ENCODE measurements at regions not wholly inside any gene's neighbourhood (a gene's known extent, or its start where the extent isn't known, plus 50 kb on each side); places are given as distances from the start of the nearest gene placed in this dataset.

- H3K9me3 ChIP-seq (ENCODE audit: insufficient read depth, low read length) = no peaks in the 10 kb centered on the region
These were observed 370.4 kb downstream of the ALG10 start for GRCh38 chr12:34392741-34393085.

GRCh38 chr12:34393086-34393820 lies 371.0 kb downstream of the ALG10 start:
- no peaks in the 10 kb centered on the region for H4K20me1 ChIP-seq (ENCODE audit: low read depth, low read length)
- H2AFZ ChIP-seq (ENCODE audit: low read depth, low read length, severe bottlenecking) = no peak overlapping the region
- H3K4me2 ChIP-seq (ENCODE audit: low read depth, low read length, poor library complexity, severe bottlenecking) = no peak overlapping the region
- H3K79me2 ChIP-seq (ENCODE audit: insufficient read depth, low read length) = no peaks in the 10 kb centered on the region
- no peaks in the 10 kb centered on the region for H3K9me3 ChIP-seq (ENCODE audit: insufficient read depth, low read length)
- TF ChIP-seq CTCF (IDR thresholded peaks at IDR 0.05; ENCODE audit: insufficient read depth, low read length, poor library complexity, severe bottlenecking) = no peak
- TF ChIP-seq EZH2phosphoT487 (conservative IDR thresholded peaks at IDR 0.05; ENCODE audit: low read length) = no peak
- no peak overlapping the region for H3K27ac ChIP-seq (ENCODE audit: low read depth, low read length)
- H3K9ac ChIP-seq (ENCODE audit: low read length) = no peak overlapping the region
- H3F3A ChIP-seq (ENCODE audit: insufficient read depth) = no peaks in the 10 kb centered on the region
- no peaks in the 10 kb centered on the region for H3K27me3 ChIP-seq (ENCODE audit: low read length)
- H3K36me3 ChIP-seq (ENCODE audit: low read length) = no peaks in the 10 kb centered on the region
- H3K4me3 ChIP-seq (ENCODE audit: insufficient read depth, low read length, poor library complexity, severe bottlenecking) = no peak overlapping the region
- H3K9me2 ChIP-seq (replicated peaks; ENCODE audit: insufficient read depth, low read length) = no peaks in the 10 kb centered on the region

More at GRCh38 chr12:34392741-34393085, 370.4 kb downstream of the ALG10 start:
- Histone ChIP-seq H3K79me2 (ENCODE audit: insufficient read depth, low read length) (no peaks in the 10 kb centered on the region), H3F3A (ENCODE audit: insufficient read depth) (no peaks in the 10 kb centered on the region), H3K9me2 (replicated peaks; ENCODE audit: insufficient read depth, low read length) (no peaks in the 10 kb centered on the region), H3K27ac (ENCODE audit: low read depth, low read length) (no peak overlapping the region), H3K4me3 (ENCODE audit: insufficient read depth, low read length, poor library complexity, severe bottlenecking) (no peak overlapping the region), H3K9ac (ENCODE audit: low read length) (no peak overlapping the region), H3K36me3 (ENCODE audit: low read length) (no peaks in the 10 kb centered on the region), H4K20me1 (ENCODE audit: low read depth, low read length) (no peaks in the 10 kb centered on the region), H2AFZ (ENCODE audit: low read depth, low read length, severe bottlenecking) (no peak overlapping the region), H3K27me3 (ENCODE audit: low read length) (no peaks in the 10 kb centered on the region), H3K4me2 (ENCODE audit: low read depth, low read length, poor library complexity, severe bottlenecking) (no peak overlapping the region)
- TF ChIP-seq CTCF (IDR thresholded peaks at IDR 0.05; ENCODE audit: insufficient read depth, low read length, poor library complexity, severe bottlenecking) (no peak), EZH2phosphoT487 (conservative IDR thresholded peaks at IDR 0.05; ENCODE audit: low read length) (no peak)

GRCh38 chr12:34393821-34394150 lies 371.5 kb downstream of the ALG10 start:
- H3K9ac ChIP-seq (ENCODE audit: low read length) = no peak overlapping the region
- no peaks in the 10 kb centered on the region for H3K79me2 ChIP-seq (ENCODE audit: insufficient read depth, low read length)
- H3K27ac ChIP-seq (ENCODE audit: low read depth, low read length) = no peak overlapping the region
- no peaks in the 10 kb centered on the region for H3K9me3 ChIP-seq (ENCODE audit: insufficient read depth, low read length)
- no peaks in the 10 kb centered on the region for H3K9me2 ChIP-seq (replicated peaks; ENCODE audit: insufficient read depth, low read length)
- TF ChIP-seq CTCF (IDR thresholded peaks at IDR 0.05; ENCODE audit: insufficient read depth, low read length, poor library complexity, severe bottlenecking) = no peak
- TF ChIP-seq EZH2phosphoT487 (conservative IDR thresholded peaks at IDR 0.05; ENCODE audit: low read length) = no peak
- H3K4me2 ChIP-seq (ENCODE audit: low read depth, low read length, poor library complexity, severe bottlenecking) = no peak overlapping the region
- H3K27me3 ChIP-seq (ENCODE audit: low read length) = no peaks in the 10 kb centered on the region
- H3F3A ChIP-seq (ENCODE audit: insufficient read depth) = no peaks in the 10 kb centered on the region
- no peak overlapping the region for H2AFZ ChIP-seq (ENCODE audit: low read depth, low read length, severe bottlenecking)
- H4K20me1 ChIP-seq (ENCODE audit: low read depth, low read length) = no peaks in the 10 kb centered on the region
- H3K4me3 ChIP-seq (ENCODE audit: insufficient read depth, low read length, poor library complexity, severe bottlenecking) = no peak overlapping the region
- H3K36me3 ChIP-seq (ENCODE audit: low read length) = no peaks in the 10 kb centered on the region
